ENCODE measurements at regions not wholly inside any gene's neighbourhood (a gene's known extent, or its start where the extent isn't known, plus 50 kb on each side); places are given as distances from the start of the nearest gene placed in this dataset.

DNA sequence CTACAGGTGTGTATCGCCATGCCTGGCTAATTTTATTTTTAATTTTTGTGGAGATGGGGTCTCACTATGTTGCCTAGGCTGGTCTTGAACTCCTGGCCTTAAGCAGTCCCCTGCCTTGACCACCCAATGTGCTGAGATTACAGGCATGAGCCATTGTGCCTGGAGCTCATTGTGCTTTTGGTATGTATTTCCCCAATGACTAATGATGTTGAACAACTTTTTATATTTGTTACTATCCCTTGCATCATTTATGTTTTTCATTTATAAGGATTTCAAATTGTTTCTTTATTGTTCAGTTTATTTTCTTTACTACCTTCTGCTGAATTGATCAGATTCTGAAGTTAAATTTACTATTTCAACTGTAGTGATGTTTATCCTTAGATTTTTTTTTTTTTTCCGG is 199.7 kb downstream of the CEP135 start:
- Histone ChIP-seq H3K27ac (ENCODE audit: low read depth, low read length) (no peak overlapping the region), H3K14ac (ENCODE audit: insufficient read length) (no peak overlapping the region), H2BK120ac (replicated peaks; ENCODE audit: low read depth, low read length) (no peak overlapping the region), H3K4me2 (ENCODE audit: insufficient read depth in 1 of 2, low read depth in 2 of 2, low read length in 2 of 2) (no peak overlapping the region), H3K23me2 (ENCODE audit: low read depth, low read length) (no peaks in the 10 kb centered on the region), H2BK15ac (ENCODE audit: low read length) (no peak overlapping the region), H3K4me1 (replicated peaks in 1 of 4; ENCODE audit: control insufficient read depth in 3 of 4, insufficient read depth in 4 of 4, low read length in 3 of 4) (peaks cover 0 to 2% (median under 1%) of the 10 kb centered on the region in 4 experiments; a peak in 1 of 7 replicates), H2BK20ac (ENCODE audit: low read length) (no peak overlapping the region), H2AFZ (ENCODE audit: low read length) (no peak overlapping the region), H4K91ac (replicated peaks; ENCODE audit: insufficient read length, low read length) (no peak overlapping the region), H3K23ac (ENCODE audit: insufficient read length) (no peak overlapping the region), H3K9ac (replicated peaks in 1 of 4; ENCODE audit: extremely low read depth in 1 of 4, low read depth in 3 of 4, low read length in 3 of 4) (no peak overlapping the region), H3K18ac (ENCODE audit: extremely low read depth, low read length) (no peak overlapping the region), H2AK5ac (ENCODE audit: low read depth, low read length) (no peak overlapping the region), H3K27me3 (replicated peaks in 1 of 4; ENCODE audit: control insufficient read depth in 3 of 4, extremely low read depth in 1 of 4, insufficient read depth in 3 of 4, low read length in 3 of 4) (no peaks in the 10 kb centered on the region), H3K9me3 (ENCODE audit: insufficient read depth in 2 of 2, low read depth in 1 of 2, low read length in 1 of 2) (no peaks in the 10 kb centered on the region), H3K4me3 (ENCODE audit: extremely low read depth in 1 of 4, insufficient read depth in 2 of 4, low read depth in 3 of 4, low read length in 4 of 4) (no peak overlapping the region), H4K5ac (ENCODE audit: insufficient read length, low read depth, low read length) (no peak overlapping the region), H3K79me1 (ENCODE audit: low read depth, low read length) (no peaks in the 10 kb centered on the region), H4K20me1 (replicated peaks in 1 of 2; ENCODE audit: control insufficient read depth in 1 of 2, insufficient read depth in 2 of 2, low read length in 2 of 2) (no peaks in the 10 kb centered on the region), H3K4ac (replicated peaks; ENCODE audit: insufficient read length, low read depth, low read length) (no peak overlapping the region), H4K8ac (ENCODE audit: extremely low read depth, insufficient read depth, low read length) (no peak overlapping the region), H3K79me2 (ENCODE audit: control insufficient read depth in 1 of 2, insufficient read depth in 2 of 2, low read length in 2 of 2) (peaks cover 0 to 5% of the 10 kb centered on the region in 2 experiments; a peak in 1 of 4 replicates), H3K56ac (replicated peaks; ENCODE audit: insufficient read length, low read depth, low read length) (no peak overlapping the region), H2BK5ac (ENCODE audit: low read depth, low read length) (no peak overlapping the region), H2BK12ac (ENCODE audit: low read depth, low read length) (no peak overlapping the region), H3K36me3 (ENCODE audit: control insufficient read depth in 2 of 4, insufficient read depth in 4 of 4, low read length in 3 of 4) (no peaks in the 10 kb centered on the region)
- WGBS, 2 experiments (ENCODE audit: extremely low coverage in 1 of 2, insufficient coverage in 1 of 2, insufficient read length in 1 of 2, insufficient replicate concordance in 2 of 2, low coverage in 1 of 2, low lambda C conversion rate in 2 of 2, missing lambda C conversion rate in 1 of 2) = 92% methylated on average over 2 of the region's 2 CpGs; no CpG with 5 or more reads in 1 of the 2 experiments
- DNase-seq (ENCODE audit: low read depth in 1 of 2, low spot score in 2 of 2) (no peak), FAIRE-seq (no peak)
- ChIA-PET POLR2A (ENCODE audit: partially characterized antibody) (no interaction called here), CTCF (ENCODE audit: partially characterized antibody) (interaction anchor here (0.7 kb wide), 1 partner anchor 18 kb away, joined by 4 read pairs; no protein-coding TSS in a partner anchor)
- TF ChIP-seq MAX (IDR thresholded peaks at IDR 0.05) (no peak), RFX5 (IDR thresholded peaks at IDR 0.05; ENCODE audit: borderline replicate concordance, low read depth, low read length) (no peak), GABPA (IDR thresholded peaks at IDR 0.05; ENCODE audit: borderline replicate concordance, insufficient read depth, low read length) (no peak)
